HG02678 (cell line): ENCODE measurements at regions not wholly inside any gene's neighbourhood (a gene's known extent, or its start where the extent isn't known, plus 50 kb on each side); places are given as distances from the start of the nearest gene placed in this dataset.

Source experiments
- ATAC-seq: cut with Tn5 transposase; IDR thresholded peaks from one replicate; pipeline ENCODE4 v1.9.1; 2021; ENCODE audit warnings: mild to moderate bottlenecking, moderate library complexity; ENCODE audit not compliant: unreplicated experiment

DNA sequence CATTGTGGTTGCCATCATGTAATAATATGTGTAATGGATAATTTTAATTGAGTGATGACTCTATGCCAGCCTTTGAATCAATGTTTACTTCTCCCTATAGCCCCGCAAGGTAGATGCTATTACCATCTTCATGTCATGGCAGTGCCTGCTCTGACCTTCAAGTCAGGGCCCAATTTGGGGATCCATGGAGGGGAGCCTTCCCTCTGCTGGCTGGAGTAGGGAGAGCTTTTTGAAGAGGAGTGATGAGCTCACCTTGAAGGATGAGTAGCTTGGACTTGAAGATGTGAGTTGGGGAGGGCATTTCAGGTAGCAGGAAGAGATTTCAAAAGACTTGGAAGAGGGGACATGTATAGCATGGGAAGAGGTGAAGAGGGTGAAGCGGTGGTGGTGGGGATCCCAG lies 189.2 kb downstream of the FOXD2 start:
- no peak for ATAC-seq

GRCh38 chr1:47627471-47628370 lies 189.9 kb downstream of the FOXD2 start:
- ATAC-seq = no peak

DNA sequence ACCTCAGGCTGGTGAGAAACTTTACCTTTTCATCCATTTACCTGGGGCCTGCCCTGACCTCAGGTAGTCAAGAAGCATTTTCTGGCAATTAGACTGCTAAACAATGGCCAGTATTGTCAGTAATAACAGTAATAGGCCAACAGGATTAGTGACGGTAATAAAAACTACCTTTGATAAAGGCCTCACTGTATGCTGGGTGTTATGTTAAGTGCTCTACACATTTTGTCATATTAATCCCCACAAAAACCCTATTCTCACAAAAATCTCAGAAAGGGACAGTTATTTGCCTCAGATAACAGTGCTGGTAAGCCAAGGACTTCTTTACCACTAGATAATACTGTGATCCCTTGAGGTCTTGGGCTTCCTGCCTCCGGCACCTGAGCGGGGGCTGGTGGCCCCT lies 191.4 kb downstream of the FOXD2 start:
- ATAC-seq = no peak

DNA sequence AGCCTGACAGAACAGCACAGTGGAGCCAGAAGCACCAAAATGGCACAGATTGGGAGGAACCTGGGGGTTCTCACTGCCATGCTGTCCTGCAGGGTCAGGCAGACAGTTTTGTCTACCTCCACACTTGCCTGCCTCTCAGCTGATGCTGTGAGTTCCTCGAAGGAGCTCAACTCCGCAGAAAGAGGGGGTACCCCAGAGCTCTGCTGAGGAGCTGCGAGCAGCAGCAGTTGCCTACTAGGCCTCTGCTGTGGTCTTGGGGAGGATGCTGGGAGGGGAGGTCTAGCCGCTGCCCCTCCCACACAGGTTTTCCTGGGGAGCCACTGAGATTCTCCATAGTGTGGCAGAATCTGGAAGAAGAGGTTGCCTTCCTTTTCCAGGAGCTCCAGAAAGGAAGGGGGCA lies 192.5 kb downstream of the FOXD2 start:
- no peak for ATAC-seq

DNA sequence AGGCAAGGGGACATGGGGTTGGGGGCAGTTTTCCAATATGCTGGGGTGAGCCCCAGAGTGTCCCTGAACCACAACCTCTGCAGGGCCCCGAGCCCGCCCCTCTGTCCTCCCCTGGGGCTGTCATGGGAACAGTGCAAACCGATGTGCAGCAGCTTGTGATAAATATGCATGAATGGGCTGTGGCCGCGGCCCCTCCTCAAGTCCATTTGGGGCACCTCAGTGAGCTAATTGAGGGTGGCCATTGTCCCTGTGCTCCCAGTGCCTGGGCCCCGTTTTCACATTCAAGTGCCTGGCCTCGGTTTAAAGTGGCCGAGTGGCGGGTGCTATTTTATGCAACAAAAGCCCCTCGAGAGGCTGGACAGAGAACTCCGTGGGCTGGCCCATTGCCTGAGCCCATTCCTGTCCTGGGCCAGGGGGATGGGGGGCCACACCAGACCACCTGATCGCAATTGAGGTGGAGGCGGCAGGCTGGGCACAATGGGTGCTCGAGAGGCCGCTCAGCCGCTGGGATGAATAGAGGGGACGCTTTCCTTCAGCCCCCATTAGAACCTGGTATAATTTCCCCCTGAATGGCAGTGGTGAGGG lies 193.7 kb downstream of the FOXD2 start:
- no peak for ATAC-seq

DNA sequence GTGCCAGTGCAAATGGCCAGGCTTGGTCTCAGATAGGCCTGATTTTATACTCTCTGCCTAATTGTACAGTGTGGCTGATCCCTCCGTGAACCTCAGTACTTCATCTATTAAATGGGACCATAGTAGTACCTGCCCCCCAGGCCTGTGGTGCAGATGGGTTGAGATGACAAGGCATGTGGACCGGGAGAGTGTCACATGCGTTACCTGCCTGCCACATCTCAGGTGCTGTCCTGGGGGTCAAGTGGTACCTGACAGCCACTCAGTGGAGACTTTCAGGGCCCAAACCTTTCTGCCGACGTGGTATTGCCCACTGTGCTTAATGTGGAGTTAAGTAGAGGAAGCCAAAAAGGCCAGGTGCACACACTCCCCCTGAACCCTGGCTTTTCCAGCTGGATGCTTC lies 197.3 kb downstream of the FOXD2 start:
- ATAC-seq = no peak

DNA sequence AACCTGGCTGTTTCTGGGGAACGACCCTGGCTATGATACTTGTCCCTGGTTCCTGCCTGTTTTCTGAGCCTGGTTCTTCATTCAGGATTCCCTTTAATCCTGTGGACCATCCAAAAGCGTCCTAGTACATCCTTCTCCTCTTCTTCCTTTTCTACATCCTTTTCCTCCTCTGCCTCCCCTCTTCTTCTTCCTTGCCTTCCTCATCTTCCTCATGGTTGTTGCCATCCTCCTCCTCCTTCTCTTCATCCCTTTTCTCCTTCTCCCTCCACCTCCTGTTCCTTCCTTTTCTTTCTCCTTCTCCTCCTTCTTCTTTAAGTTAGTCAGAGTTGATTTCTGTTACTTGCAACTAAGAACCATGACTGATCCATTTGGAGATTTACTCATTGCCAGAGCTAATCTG lies 197.8 kb downstream of the FOXD2 start:
- no peak for ATAC-seq

DNA sequence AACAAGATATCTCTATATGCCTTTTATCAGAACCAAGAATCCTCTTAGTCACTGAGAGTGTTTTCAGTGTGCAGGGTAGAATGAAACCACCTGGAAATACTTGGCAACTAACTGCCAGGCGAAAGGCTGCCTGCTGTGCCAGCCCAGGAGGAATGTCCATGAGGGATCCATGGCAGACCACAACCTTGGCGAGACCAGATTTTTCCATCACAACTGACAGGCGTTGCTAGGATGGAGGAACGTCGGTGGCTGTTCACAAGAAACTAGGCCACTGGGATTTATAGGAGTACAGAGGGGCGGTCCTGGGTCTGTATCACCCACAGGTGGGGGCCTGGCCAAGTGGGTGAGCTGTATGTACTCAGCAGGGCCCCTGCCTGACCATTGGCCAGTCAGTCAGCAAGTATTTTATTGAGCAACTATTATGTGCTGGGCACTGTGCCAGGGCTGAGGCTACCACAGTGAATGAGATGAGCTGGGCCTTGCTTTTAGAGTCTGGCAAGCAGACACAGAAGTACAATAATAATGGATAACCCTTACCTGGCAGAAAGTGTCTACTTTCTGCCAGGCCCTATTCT lies 199.4 kb downstream of the FOXD2 start:
- ATAC-seq = no peak

DNA sequence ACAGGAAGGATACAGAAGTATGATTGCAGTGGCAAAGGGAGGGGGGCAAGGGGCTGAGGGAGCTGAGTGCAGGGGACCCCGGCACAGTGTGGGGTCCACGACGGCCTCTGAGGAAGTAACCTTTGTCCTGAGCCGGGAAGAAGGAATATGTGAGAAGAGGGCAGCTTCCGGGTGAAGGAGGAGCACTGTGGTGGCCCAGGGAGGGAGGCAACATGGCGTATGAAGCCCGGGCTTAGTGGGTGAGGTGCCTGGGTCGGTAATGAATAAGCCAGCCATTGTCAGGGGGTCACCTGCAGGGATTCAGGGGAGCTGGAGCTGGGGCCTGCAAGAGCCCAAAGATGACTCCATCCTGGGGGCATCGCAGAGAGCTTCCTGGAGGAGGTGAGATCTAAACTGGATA lies 200.4 kb downstream of the FOXD2 start:
- no peak for ATAC-seq

GRCh38 chr1:47638713-47639112 lies 200.9 kb downstream of the FOXD2 start:
- ATAC-seq = no peak

- ATAC-seq = no peak
Observed at GRCh38 chr1:47643306-47644211, 205.7 kb downstream of the FOXD2 start.

GRCh38 chr1:47644212-47644573 lies 206.3 kb downstream of the FOXD2 start:
- no peak for ATAC-seq

DNA sequence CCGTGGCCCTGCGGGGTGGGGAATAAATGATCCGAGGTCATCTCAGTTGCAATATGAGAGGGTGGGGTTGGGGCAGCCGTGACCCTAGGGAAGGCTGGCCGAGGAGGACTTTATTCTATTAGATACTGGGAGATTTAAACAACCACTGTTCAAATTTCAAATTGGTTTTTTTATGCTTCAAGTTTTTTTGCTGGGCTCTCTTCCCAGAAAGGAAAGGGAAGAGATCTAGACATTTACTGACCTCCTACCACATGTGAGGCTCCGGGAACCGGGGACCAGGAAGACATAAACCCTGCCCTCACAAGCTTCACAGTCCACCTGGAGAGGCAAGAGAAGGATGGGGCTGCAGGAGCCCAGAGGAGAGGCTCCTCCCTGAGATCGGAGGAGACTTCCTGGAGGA lies 207.3 kb downstream of the FOXD2 start:
- ATAC-seq = no peak

- ATAC-seq = no peak
Observed at GRCh38 chr1:47646676-47647075, 208.8 kb downstream of the FOXD2 start.

- ATAC-seq = no peak
Observed at GRCh38 chr1:47647327-47647845, 209.5 kb downstream of the FOXD2 start.

DNA sequence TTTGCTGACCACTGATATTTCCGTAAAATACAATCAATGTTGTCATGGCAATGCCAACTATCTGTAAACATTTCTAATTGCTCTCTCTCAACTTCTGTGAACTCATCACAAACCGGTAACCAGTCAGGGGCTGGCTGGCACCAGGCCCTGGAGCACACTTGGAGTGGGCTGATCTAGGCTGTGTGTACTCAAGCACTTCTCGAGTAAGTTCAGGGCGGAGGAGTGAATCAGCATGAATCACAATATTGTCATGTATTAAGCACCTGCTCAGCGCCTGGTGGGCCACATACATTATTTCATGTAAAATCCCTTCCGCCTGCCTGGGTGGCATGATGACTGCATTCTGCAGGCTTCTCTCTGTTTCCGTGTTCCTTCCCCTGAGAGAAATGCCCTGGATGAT lies 212.4 kb downstream of the FOXD2 start:
- no peak for ATAC-seq

- ATAC-seq = no peak
Observed at GRCh38 chr1:47650611-47651010, 212.8 kb downstream of the FOXD2 start.

- ATAC-seq = no peak
Observed at GRCh38 chr1:47651311-47652089, 213.7 kb downstream of the FOXD2 start.

DNA sequence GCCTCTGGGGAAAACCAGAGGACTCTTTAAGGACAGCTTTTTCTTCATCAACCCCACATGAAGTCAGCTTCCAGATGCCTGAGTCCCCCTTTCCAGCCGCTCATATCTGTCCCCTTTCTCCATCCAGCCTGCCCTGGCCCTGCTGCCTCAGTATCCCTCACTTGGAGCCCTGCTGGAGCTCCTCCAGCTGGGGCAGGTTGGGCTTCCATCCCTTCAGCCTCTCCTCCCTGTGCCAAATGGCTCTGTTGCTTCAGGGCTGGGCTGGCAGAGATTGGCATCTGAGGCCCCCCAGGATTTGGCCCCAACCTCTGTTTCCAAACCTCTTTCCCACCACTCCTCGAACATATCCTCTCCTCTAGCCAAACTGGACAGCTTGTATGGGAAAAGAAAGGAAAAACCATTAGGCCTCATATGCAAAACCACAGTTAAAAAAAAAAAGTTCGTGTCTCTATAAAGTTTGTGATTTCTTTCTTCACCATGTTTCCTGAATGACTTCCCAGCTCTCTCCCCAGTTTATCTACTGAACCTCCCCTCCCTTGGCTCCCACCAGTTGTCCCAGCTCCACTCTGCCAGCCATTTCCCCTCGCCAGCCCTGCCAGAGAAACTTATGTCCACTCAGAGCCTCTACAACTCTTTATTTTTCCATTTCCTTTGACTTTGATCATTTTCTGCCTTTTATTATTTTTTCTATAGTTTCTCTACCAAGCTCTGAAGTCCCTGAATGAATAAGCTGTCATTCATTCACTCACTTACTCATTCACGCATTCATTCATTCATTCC lies 217.9 kb downstream of the FOXD2 start:
- ATAC-seq = no peak
